Adrenal gland (tissue), 9 donors: ENCODE measurements at regions not wholly inside any gene's neighbourhood (a gene's known extent, or its start where the extent isn't known, plus 50 kb on each side); places are given as distances from the start of the nearest gene placed in this dataset.
A peak's percentile ranks its signal among the peaks of the same experiment; 100 is the strongest.

Source experiments
- DNase-seq, 7 donors: peaks; one replicate each; pipeline ENCODE4 v3.0.0-alpha.2; 2019 to 2020
- H3K27ac ChIP-seq, 5 donors: fragments of 200-600 bp; sonication (generic) in 4 of 5; 1 replicate in 3 of 5; 2 replicates in 2 of 5; pipeline versions ENCODE4 v1.5.1 to v1.8.0; 2016 to 2020; ENCODE audit warnings: mild to moderate bottlenecking in 1 of 5
- H3K27me3 ChIP-seq: fragments of 200-600 bp; 2 replicates; pipeline ENCODE4 v1.8.0; 2021
- H3K36me3 ChIP-seq, 2 donors: fragments of 200-600 bp; replicated peaks in 1 of 2; 1 replicate in 1 of 2; 2 replicates in 1 of 2; pipeline versions ENCODE4 v1.5.1 to v1.8.0; 2018 to 2022
- H3K4me1 ChIP-seq, 2 donors: fragments of 200-600 bp; replicated peaks in 1 of 2; 1 replicate in 1 of 2; 2 replicates in 1 of 2; pipeline versions ENCODE4 v1.5.1 to v1.8.0; 2018 to 2021
- H3K4me3 ChIP-seq, 4 donors: fragments of 200-600 bp; sonication (generic) in 3 of 4; one replicate each; pipeline ENCODE4 v1.5.1; 2016 to 2018
- H3K9me3 ChIP-seq, 3 donors: fragments of 200-600 bp; sonication (generic) in 1 of 3; replicated peaks in 1 of 3; 1 replicate in 2 of 3; 2 replicates in 1 of 3; pipeline versions ENCODE4 v1.5.1 to v1.8.0; 2016 to 2021
- POLR2A ChIP-seq, 2 donors: fragments of 450-650 bp; IDR thresholded peaks; one replicate each; pipeline ENCODE4 v1.6.1; 2017; ENCODE audit warnings: antibody characterized with exemption in 2 of 2, mild to moderate bottlenecking in 2 of 2, moderate library complexity in 1 of 2
- WGBS, 4 donors: extraction: QIAGEN DNeasy Blood & Tissue Kit in 2 of 4; methylation state at CpG; one replicate each; pipeline versions ENCODE4 v1.1.5 to v1.1.7; 2013 to 2017; 5-methylcytosine and 5-hydroxymethylcytosine counted together
- intact Hi-C, 2 donors: fragments of 100-400 bp; cut with DNase I; formaldehyde crosslinking; loops; one replicate each; pipeline versions ENCODE4 v1.14.1 to v1.15.0; 2022 to 2023
- TF ChIP-seq, protein P1 (sequence below), 6 experiments: fragments of 450-650 bp in 4 of 6; fragments of 200-600 bp in 2 of 6; sonication (generic) in 1 of 6; IDR thresholded peaks; 1 replicate in 5 of 6; 2 replicates in 1 of 6; pipeline versions ENCODE4 v1.5.1 to v1.8.0; 2016 to 2021; ENCODE audit warnings: antibody characterized with exemption in 6 of 6, mild to moderate bottlenecking in 2 of 6, moderate library complexity in 1 of 6
- donor health status: healthy with polysubstance abuse.
- donor health status: Bipolar disorder and iron deficiency.
- donor health status: DM: yes; HTN: yes; CAD: no.
- donor health status: DM: no; HTN: no; CAD: no.
- donor health status: DM: no; HTN: no; CAD: no.

DNA sequence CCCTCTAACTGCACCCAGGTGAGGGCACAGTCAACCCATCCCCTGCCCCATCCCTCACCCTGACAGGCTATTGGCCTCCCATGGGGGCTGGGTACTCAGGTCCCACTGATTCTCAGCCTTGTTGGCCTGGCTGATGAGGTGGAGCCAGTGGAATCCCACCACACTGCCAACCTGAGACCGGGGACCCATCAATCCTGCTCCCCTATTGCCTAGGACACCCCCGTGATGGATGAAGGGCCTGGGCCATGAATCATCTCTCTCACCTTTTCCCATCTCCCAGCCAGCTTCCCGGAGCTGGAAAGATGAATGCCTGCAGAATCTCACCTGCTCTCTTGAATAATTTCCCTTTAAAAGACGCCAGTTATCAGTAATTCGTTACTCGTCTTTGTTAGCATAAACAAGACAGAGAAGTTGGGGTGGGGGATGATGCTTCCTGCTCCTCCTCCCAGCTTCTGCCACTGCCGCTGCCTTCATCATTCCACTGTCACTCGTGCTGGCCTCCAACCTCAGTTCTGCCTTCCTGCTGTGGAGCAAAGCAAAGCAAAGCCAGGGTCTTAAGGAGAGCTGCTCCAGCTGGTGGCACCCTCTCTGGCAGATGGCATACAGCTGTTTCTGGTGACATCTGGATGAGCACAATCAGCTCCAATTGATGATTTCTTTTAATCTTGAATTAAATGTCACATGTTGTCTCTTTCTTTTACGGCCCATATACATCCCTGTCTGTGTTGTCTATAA lies 204.0 kb upstream of the NECTIN1 start:
- H3K36me3 ChIP-seq: no peaks in the 10 kb centered on the region
- intact Hi-C loops: no loop called here
- H3K27me3 ChIP-seq: no peaks in the 10 kb centered on the region
- no peak overlapping the region for H3K4me3 ChIP-seq
- no peak for DNase-seq
- H3K9me3 ChIP-seq: no peaks in the 10 kb centered on the region
- H3K27ac ChIP-seq: no peak overlapping the region
- 55 to 64% (median 60%) methylated on average over 9 of the region's 9 CpGs for WGBS, 4 donors
- no peak for TF ChIP-seq POLR2A (IDR thresholded peaks at IDR 0.05)
- TF ChIP-seq, protein P1, sequence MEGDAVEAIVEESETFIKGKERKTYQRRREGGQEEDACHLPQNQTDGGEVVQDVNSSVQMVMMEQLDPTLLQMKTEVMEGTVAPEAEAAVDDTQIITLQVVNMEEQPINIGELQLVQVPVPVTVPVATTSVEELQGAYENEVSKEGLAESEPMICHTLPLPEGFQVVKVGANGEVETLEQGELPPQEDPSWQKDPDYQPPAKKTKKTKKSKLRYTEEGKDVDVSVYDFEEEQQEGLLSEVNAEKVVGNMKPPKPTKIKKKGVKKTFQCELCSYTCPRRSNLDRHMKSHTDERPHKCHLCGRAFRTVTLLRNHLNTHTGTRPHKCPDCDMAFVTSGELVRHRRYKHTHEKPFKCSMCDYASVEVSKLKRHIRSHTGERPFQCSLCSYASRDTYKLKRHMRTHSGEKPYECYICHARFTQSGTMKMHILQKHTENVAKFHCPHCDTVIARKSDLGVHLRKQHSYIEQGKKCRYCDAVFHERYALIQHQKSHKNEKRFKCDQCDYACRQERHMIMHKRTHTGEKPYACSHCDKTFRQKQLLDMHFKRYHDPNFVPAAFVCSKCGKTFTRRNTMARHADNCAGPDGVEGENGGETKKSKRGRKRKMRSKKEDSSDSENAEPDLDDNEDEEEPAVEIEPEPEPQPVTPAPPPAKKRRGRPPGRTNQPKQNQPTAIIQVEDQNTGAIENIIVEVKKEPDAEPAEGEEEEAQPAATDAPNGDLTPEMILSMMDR (IDR thresholded peaks at IDR 0.05): no peak
- H3K4me1 ChIP-seq: no peaks in the 10 kb centered on the region

DNA sequence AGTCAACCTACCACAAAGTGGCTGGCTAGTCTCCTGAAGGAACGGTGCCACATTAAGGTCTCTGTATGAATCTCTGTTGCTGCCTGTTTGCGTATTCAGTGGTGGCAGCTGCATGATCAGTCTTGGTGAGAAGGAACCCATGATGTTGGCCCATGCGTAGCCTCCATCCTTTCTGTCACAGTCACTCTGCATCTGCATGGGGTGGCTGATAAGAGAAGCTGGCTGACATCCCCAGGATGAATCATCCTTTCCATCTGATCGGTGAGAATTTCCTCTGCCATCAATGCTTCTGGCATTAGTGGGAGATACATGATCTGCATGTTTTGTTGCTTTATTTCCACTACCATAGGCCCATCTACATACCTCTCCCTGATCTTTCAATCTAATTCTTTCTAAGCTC lies 199.0 kb upstream of the NECTIN1 start:
- Histone ChIP-seq H3K27me3 (no peaks in the 10 kb centered on the region), H3K27ac (no peak overlapping the region), H3K36me3 (no peaks in the 10 kb centered on the region), H3K4me1 (no peaks in the 10 kb centered on the region), H3K4me3 (no peak overlapping the region), H3K9me3 (no peaks in the 10 kb centered on the region)
- 66 to 73% (median 69%) methylated on average over 2 to 4 of the region's 4 CpGs for whole genome bisulfite sequencing, 4 donors
- no peak for TF ChIP-seq POLR2A (IDR thresholded peaks at IDR 0.05)
- DNase-seq: peak in 3 of 7 donors; percentile 16 to 33 (median 22)
- intact Hi-C loops: no loop called here

DNA sequence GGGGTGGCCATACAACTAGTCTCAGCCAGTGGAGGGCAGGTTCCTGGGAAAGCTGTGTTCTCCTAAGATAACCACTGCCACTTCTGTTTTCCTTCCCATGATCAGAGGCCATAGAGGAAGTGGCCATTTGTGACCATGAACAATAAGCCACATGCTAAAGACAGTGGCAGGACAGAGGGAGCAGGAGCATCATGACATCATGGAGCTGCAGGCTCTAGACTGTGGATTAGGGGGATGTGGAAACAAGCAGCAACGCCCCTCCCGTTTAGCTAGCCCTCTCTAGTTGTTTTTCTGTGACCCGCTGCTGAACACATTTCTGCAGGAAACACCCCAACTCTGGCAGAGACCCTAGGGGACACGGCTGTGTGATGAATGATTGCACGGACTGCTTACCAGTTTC lies 195.0 kb upstream of the NECTIN1 start:
- Histone ChIP-seq H3K4me1 (no peaks in the 10 kb centered on the region), H3K9me3 (no peaks in the 10 kb centered on the region), H3K36me3 (no peaks in the 10 kb centered on the region), H3K27me3 (peaks cover 3% of the 10 kb centered on the region), H3K4me3 (no peak overlapping the region), H3K27ac (no peak overlapping the region)
- intact Hi-C loops: no loop called here
- WGBS, 4 donors: 58 to 72% (median 68%) methylated on average over 5 of the region's 5 CpGs
- DNase-seq: no peak
- TF ChIP-seq, protein P1 (IDR thresholded peaks at IDR 0.05): no peak
- no peak for TF ChIP-seq POLR2A (IDR thresholded peaks at IDR 0.05)

GRCh38 chr11:119921571-119921970 lies 192.6 kb upstream of the NECTIN1 start:
- DNase-seq: no peak
- WGBS, 4 donors: 72 to 86% (median 84%) methylated on average over 8 of the region's 8 CpGs
- intact Hi-C loops: no loop called here

More at GRCh38 chr11:119921571-119921970, 192.6 kb upstream of the NECTIN1 start:
- Histone ChIP-seq H3K27ac (no peak overlapping the region), H3K4me3 (no peak overlapping the region), H3K36me3 (no peaks in the 10 kb centered on the region), H3K27me3 (peaks cover 3% of the 10 kb centered on the region), H3K4me1 (no peaks in the 10 kb centered on the region), H3K9me3 (no peaks in the 10 kb centered on the region)
- TF ChIP-seq, protein P1 (IDR thresholded peaks at IDR 0.05): no peak
- no peak for TF ChIP-seq POLR2A (IDR thresholded peaks at IDR 0.05)
